ENCODE measurements at regions not wholly inside any gene's neighbourhood (a gene's known extent, or its start where the extent isn't known, plus 50 kb on each side); places are given as distances from the start of the nearest gene placed in this dataset.

- TF ChIP-seq YY1 (IDR thresholded peaks at IDR 0.05; ENCODE audit: low read depth) (no peak), MAX (IDR thresholded peaks at IDR 0.05) (no peak), USF1 (IDR thresholded peaks at IDR 0.05) (no peak), CEBPB (IDR thresholded peaks at IDR 0.05) (no peak)
These were observed 132.3 kb downstream of the TOMM20 start for GRCh38 chr1:234996245-234996757.
